Chondrocyte (in vitro differentiated cells): ENCODE measurements at regions not wholly inside any gene's neighbourhood (a gene's known extent, or its start where the extent isn't known, plus 50 kb on each side); places are given as distances from the start of the nearest gene placed in this dataset.

Source experiments
- DNase-seq: peaks from one replicate; pipeline ENCODE4 v3.0.0; 2021; ENCODE audit warnings: mixed read lengths, low spot score
- H3K27ac Mint-ChIP-seq: one replicate; pipeline ENCODE4 v1.8.0; 2021; ENCODE audit warnings: mild to moderate bottlenecking, moderate library complexity, mixed read lengths; ENCODE audit not compliant: unreplicated experiment
- H3K27me3 Mint-ChIP-seq: 2 replicates; pipeline ENCODE4 v1.8.0; 2021; ENCODE audit warnings: low read depth, mixed read lengths
- H3K36me3 Mint-ChIP-seq: 2 replicates; pipeline ENCODE4 v1.8.0; 2021; ENCODE audit warnings: low read depth, mixed read lengths
- H3K4me1 Mint-ChIP-seq: 2 replicates; pipeline ENCODE4 v1.8.0; 2021; ENCODE audit warnings: low read depth, mild to moderate bottlenecking, mixed read lengths
- H3K4me3 Mint-ChIP-seq: one replicate; pipeline ENCODE4 v1.8.0; 2021; ENCODE audit warnings: mild to moderate bottlenecking, moderate library complexity, mixed read lengths; ENCODE audit not compliant: unreplicated experiment
- H3K9me3 Mint-ChIP-seq: 2 replicates; pipeline ENCODE4 v1.8.0; 2021; ENCODE audit warnings: low read depth, mixed read lengths
- TF ChIP-seq, protein P1 (sequence below): fragments of 200-600 bp; sonication (generic); IDR thresholded peaks from 2 replicates; pipeline ENCODE4 v1.5.0; 2021; ENCODE audit warnings: antibody characterized with exemption, mild to moderate bottlenecking, moderate library complexity

- Mint-ChIP-seq H3K36me3 (no peaks in the 10 kb centered on the region), H3K27ac (no peak overlapping the region), H3K4me1 (no peaks in the 10 kb centered on the region), H3K27me3 (peaks cover 6% of the 10 kb centered on the region), H3K9me3 (peaks cover 8% of the 10 kb centered on the region), H3K4me3 (no peak overlapping the region)
- TF ChIP-seq, protein P1, sequence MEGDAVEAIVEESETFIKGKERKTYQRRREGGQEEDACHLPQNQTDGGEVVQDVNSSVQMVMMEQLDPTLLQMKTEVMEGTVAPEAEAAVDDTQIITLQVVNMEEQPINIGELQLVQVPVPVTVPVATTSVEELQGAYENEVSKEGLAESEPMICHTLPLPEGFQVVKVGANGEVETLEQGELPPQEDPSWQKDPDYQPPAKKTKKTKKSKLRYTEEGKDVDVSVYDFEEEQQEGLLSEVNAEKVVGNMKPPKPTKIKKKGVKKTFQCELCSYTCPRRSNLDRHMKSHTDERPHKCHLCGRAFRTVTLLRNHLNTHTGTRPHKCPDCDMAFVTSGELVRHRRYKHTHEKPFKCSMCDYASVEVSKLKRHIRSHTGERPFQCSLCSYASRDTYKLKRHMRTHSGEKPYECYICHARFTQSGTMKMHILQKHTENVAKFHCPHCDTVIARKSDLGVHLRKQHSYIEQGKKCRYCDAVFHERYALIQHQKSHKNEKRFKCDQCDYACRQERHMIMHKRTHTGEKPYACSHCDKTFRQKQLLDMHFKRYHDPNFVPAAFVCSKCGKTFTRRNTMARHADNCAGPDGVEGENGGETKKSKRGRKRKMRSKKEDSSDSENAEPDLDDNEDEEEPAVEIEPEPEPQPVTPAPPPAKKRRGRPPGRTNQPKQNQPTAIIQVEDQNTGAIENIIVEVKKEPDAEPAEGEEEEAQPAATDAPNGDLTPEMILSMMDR: no peak
- no peak for DNase-seq
Observed at GRCh38 chr14:38385836-38386235, 129.9 kb upstream of the CLEC14A start.

DNA sequence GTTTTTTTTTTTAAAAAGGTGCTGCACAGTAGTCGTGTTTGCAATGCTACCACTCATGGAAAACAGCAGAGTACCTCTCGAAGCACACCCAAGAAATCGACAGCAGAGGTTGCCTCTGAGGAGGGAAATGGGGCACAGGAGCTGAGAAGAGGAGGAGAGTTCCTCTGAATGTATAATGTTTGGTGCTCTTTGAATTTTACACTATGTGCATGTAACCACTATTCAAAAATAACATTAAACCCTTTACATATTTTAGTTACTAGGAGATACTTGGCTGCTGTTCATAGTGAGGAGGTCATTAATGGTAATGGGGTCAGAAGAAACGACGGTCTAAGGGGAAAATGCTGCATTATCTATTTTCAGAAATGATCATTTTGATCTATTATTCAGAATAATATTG, 129.4 kb upstream of the CLEC14A start:
- TF ChIP-seq, protein P1: no peak
- Mint-ChIP-seq H3K36me3 (no peaks in the 10 kb centered on the region), H3K27me3 (peaks cover 6% of the 10 kb centered on the region), H3K27ac (no peak overlapping the region), H3K4me3 (no peak overlapping the region), H3K4me1 (no peaks in the 10 kb centered on the region), H3K9me3 (peaks cover 9% of the 10 kb centered on the region)
- no peak for DNase-seq

GRCh38 chr14:38384741-38385140, 128.8 kb upstream of the CLEC14A start:
- no peak overlapping the region for H3K27ac Mint-ChIP-seq
- no peaks in the 10 kb centered on the region for H3K36me3 Mint-ChIP-seq
- H3K9me3 Mint-ChIP-seq: peaks cover 15% of the 10 kb centered on the region
- no peaks in the 10 kb centered on the region for H3K4me1 Mint-ChIP-seq
- TF ChIP-seq, protein P1: no peak
- no peak overlapping the region for H3K4me3 Mint-ChIP-seq
- H3K27me3 Mint-ChIP-seq: peaks cover 6% of the 10 kb centered on the region
- DNase-seq: no peak

- DNase-seq: no peak
- Mint-ChIP-seq H3K27ac (no peak overlapping the region), H3K27me3 (no peaks in the 10 kb centered on the region), H3K9me3 (peaks cover 4% of the 10 kb centered on the region), H3K4me3 (no peak overlapping the region), H3K4me1 (no peaks in the 10 kb centered on the region), H3K36me3 (no peaks in the 10 kb centered on the region)
- TF ChIP-seq, protein P1: no peak
Observed at GRCh38 chr14:38367922-38368321, 112.0 kb upstream of the CLEC14A start.

DNA sequence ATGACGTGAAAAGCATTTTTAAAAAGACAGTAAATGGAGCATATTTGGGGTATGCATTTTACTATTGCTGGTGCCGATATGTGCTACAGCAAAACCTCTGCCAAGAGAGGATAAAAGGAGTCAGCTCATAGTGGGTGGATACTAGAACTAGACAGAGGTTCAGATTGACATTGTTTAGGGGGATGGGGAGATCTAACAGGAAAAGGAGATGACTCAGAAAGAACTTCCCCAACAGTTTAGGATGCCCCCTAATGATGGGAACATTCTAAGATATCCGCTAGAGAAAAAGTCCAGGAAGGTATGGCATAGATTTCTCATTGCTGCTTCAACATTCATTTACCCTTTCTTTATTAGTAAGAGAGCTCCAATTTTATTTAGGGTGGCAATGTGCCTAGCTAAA, 110.5 kb upstream of the CLEC14A start:
- Mint-ChIP-seq H3K4me3 (no peak overlapping the region), H3K27ac (no peak overlapping the region), H3K9me3 (peaks cover 4% of the 10 kb centered on the region), H3K36me3 (no peaks in the 10 kb centered on the region), H3K27me3 (no peaks in the 10 kb centered on the region), H3K4me1 (no peaks in the 10 kb centered on the region)
- DNase-seq: no peak
- TF ChIP-seq, protein P1: no peak
